Right hindlimb (tissue), 1 donor: ENCODE measurements at regions not wholly inside any gene's neighbourhood (a gene's known extent, or its start where the extent isn't known, plus 50 kb on each side); places are given as distances from the start of the nearest gene placed in this dataset.

ENCODE experiments used
- DNase-seq: peaks from one replicate; pipeline ENCODE4 v3.0.0-alpha.2; 2018

GRCh38 chr2:42929546-42930024 lies 137.2 kb upstream of the HAAO start:
- DNase-seq = peak; percentile 18

- DNase-seq = no peak
Observed at GRCh38 chr2:42928692-42929545, 136.5 kb upstream of the HAAO start.

- peak; percentile 17 for DNase-seq
Observed at GRCh38 chr2:42928161-42928691, 135.8 kb upstream of the HAAO start.

GRCh38 chr2:42927334-42928160 lies 135.2 kb upstream of the HAAO start:
- DNase-seq = peak; percentile 79

GRCh38 chr2:42926434-42927333 lies 134.3 kb upstream of the HAAO start:
- DNase-seq = no peak

- peak; percentile 67 for DNase-seq
Observed at GRCh38 chr2:42925742-42926433, 133.5 kb upstream of the HAAO start.

GRCh38 chr2:42924418-42924886 lies 132.1 kb upstream of the HAAO start:
- peak; percentile 53 for DNase-seq

GRCh38 chr2:42923580-42924417 lies 131.4 kb upstream of the HAAO start:
- no peak for DNase-seq

GRCh38 chr2:42922790-42923579 lies 130.6 kb upstream of the HAAO start:
- DNase-seq = peak; percentile 67

- no peak for DNase-seq
Observed at GRCh38 chr2:42922293-42922692, 129.9 kb upstream of the HAAO start.

- no peak for DNase-seq
Observed at GRCh38 chr2:42921721-42922120, 129.3 kb upstream of the HAAO start.

- no peak for DNase-seq
Observed at GRCh38 chr2:42921147-42921520, 128.8 kb upstream of the HAAO start.

- DNase-seq = no peak
Observed at GRCh38 chr2:42920446-42921146, 128.2 kb upstream of the HAAO start.

- peak; percentile 43 for DNase-seq
Observed at GRCh38 chr2:42918671-42919318, 126.4 kb upstream of the HAAO start.

GRCh38 chr2:42918041-42918440 lies 125.7 kb upstream of the HAAO start:
- DNase-seq = no peak

- no peak for DNase-seq
Observed at GRCh38 chr2:42917425-42917927, 125.1 kb upstream of the HAAO start.

GRCh38 chr2:42916324-42916723 lies 123.9 kb upstream of the HAAO start:
- DNase-seq = no peak

- DNase-seq = no peak
Observed at GRCh38 chr2:42914860-42915259, 122.5 kb upstream of the HAAO start.
